ENCODE measurements at regions not wholly inside any gene's neighbourhood (a gene's known extent, or its start where the extent isn't known, plus 50 kb on each side); places are given as distances from the start of the nearest gene placed in this dataset.

- no peak for DNase-seq (ENCODE audit: low spot score)
These were observed 136.8 kb downstream of the RDH14 start for GRCh38 chr2:18423636-18424035.

- DNase-seq (ENCODE audit: low spot score) = no peak
These were observed 137.9 kb downstream of the RDH14 start for GRCh38 chr2:18422432-18423165.

DNA sequence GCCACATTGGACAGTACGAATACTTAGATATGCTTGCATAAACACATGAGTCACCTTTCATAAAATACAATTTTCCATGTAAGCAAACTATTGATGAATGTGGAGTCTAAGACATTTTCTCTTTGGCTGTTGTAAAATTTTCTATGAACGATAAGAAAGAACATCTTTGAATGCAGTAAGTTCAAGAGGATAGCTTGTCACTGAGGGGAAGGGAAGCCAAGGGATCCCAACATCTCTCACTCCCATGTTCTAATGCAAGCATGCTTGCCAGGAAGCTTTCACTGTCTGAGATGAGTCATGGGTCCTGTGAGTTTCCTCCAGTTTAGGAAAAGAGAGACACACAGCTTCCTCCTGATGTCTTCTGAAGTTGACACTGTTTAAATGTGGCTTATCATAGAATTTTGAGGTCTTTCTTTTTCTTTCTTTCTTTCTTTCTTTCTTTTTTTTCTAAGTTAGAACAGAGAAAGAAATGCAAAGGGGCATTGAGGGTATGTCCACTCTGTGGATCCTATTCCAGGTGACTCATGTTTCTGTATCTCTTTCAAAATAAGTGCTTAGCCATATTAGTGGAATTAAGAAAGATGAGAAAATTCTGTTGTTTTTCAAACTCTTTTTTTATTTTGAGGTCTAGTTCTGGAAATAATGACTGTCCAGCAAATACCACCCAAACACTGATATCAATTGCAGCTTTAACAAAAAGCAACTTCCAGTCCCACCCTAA, 146.6 kb downstream of the RDH14 start:
- no peak for DNase-seq (ENCODE audit: low spot score)

- no peak for DNase-seq (ENCODE audit: low spot score)
These were observed 147.3 kb downstream of the RDH14 start for GRCh38 chr2:18412980-18413675.

- DNase-seq (ENCODE audit: low spot score) = no peak
These were observed 148.8 kb downstream of the RDH14 start for GRCh38 chr2:18411626-18412025.

DNA sequence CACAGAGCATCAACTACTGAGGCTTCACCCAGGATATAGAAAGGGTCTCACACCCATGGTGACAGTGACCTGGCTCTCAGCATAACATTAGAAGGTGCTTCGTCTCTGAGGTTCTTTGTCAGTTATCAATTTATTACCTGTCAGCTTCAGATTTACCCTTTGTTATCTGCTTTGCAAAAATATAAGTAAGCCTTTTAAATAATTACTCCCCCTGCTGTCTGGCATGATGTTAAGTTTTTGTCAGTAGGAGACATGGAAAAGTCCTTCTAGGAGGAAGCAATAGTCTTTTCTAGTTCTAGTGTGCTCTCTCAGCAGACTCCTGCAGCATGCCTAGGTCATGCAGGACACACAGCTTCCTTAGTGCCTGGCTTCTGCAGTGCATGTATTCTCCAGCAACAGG, 149.9 kb downstream of the RDH14 start:
- DNase-seq (ENCODE audit: low spot score) = no peak

DNA sequence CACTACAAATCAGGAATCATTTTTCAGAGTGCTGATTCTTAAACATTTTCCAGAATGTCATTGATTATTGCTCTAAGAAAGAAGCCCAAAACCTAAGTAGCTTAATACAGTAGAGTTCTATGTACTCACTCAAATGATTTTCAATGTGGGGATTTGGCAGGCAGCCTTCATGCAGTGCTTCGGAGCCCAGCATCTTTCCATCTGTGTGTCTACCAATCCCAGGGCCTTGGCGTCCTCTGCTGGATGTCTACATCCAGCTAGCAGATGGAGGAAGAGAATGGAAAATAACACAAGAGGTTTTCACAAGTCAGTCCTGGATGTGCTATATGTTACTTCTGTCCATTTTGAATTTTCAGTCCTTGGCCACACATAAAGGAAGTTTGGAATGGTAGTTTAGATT, 151.8 kb downstream of the RDH14 start:
- no peak for DNase-seq (ENCODE audit: low spot score)

DNA sequence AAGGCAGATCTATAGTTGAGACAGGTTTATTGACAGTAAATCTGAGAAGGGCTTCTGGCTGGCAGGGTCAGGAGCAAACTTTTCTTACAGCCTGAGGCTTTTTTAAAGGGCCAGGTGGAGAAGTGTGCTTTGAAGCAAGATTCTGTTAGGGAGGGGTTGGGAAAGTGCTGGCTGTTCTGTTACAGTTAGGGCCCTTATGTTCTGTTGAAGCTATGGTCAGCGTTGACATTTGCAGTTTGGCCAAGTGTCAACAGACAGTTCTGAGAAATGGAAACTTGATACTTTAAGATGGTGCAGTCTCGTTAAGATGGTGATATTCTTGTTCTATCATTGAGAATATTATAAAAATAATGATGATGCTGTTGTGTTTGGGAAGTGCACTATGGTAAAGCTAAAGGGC, 154.2 kb downstream of the RDH14 start:
- no peak for DNase-seq (ENCODE audit: low spot score)

DNA sequence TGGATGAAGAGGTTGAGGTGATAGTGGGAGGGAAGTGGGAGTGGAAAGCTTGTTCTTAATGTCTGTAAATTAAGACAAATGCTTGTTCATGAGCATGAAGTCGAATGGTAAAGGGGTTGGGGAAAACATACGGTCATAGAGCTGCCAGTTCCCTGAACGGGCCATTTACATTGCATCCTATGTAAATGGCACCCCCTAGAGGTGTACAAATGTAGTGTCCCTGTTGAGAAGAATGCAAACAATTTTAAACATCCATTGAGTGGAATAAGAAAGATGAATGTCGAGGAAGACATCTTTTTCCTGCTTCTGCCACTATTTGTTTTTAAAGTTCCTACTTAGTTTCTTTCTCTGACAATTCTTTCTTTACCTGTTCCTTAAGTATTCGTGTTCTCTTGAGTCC, 155.7 kb downstream of the RDH14 start:
- no peak for DNase-seq (ENCODE audit: low spot score)

DNA sequence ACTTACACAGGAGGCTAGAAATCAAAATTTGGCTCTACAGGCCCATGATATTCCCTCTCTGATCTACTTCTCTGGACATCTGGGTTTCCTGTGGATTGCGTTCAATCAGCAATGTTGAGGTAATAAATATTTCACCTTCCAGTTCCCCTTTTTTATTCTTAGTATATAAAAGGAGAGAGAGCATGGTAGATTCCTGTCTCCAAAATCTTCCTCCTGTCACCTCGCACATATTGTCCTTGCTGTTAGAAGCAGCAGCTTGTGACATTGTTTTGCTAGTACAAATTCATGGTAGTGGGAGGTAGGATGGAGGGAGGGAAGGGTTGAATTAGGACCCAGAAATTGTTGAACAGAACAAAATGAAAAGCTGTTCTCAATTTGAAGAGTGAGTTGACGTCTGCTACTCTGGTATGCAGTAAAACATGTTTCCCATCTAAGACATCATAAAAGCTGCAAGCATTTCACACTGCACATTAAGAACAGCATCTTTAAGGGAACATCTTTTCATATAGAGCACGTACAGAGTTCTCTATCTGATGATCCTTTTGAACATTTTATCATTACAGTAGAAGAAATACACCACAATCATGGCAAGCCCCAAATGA, 156.4 kb downstream of the RDH14 start:
- no peak for DNase-seq (ENCODE audit: low spot score)

DNA sequence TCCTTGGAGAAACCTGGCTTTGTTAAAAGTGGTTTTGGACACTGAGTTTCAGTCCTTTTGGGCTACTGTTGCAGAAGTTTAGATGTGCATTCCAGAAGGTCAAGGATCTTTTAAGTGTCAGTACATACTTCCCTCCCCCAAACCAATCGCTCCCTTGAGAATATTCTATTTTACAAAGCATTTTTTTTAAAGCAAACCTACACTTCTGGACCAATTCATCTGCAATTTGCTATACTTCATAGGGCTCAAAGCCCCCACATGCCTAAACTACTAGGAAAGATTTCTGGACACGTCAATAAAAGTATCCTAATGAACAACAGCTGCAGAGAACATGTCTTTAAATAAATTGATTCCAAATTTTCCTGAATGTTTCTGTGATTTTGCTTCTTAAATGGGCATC, 157.6 kb downstream of the RDH14 start:
- DNase-seq (ENCODE audit: low spot score) = no peak

DNA sequence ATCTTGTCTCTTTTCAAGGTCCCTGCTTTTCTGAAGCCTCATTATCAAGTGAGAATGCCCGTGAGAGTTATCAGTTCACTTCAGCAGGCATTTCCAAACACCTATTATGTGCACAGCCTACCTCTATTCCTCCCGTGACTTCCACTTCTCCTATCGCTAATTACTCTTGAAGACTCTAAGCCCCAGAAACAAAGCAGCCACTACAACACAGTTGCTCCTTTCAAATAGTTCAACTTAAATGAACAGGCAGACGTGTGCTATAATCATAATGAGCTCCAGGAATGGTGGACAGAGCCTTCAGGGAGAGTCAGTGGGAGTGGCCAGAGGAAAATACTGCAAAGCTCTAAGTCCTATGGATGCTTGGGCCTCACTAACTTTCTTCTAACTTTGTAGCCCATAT, 159.0 kb downstream of the RDH14 start:
- DNase-seq (ENCODE audit: low spot score) = no peak

GRCh38 chr2:18399601-18400000, 160.9 kb downstream of the RDH14 start:
- DNase-seq (ENCODE audit: low spot score) = no peak

DNA sequence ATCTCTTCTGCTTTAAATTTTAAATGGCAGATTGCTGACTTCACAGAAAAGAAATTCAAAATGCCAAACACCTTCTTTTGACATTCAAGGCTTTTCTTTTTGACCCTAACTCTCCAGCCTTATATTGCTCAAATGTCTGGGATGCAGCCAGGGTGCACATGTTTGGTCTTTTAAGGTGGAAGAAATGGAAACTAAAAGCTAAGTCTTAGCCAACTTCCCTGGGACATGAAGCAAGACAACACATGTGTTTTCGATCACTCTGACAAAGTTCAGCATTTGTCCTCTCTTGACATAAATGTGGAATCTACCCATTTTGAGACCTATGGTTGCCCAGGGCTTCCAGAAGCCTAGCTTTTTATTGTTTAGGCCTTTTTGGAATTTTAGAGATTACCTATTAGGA, 161.6 kb downstream of the RDH14 start:
- no peak for DNase-seq (ENCODE audit: low spot score)

DNA sequence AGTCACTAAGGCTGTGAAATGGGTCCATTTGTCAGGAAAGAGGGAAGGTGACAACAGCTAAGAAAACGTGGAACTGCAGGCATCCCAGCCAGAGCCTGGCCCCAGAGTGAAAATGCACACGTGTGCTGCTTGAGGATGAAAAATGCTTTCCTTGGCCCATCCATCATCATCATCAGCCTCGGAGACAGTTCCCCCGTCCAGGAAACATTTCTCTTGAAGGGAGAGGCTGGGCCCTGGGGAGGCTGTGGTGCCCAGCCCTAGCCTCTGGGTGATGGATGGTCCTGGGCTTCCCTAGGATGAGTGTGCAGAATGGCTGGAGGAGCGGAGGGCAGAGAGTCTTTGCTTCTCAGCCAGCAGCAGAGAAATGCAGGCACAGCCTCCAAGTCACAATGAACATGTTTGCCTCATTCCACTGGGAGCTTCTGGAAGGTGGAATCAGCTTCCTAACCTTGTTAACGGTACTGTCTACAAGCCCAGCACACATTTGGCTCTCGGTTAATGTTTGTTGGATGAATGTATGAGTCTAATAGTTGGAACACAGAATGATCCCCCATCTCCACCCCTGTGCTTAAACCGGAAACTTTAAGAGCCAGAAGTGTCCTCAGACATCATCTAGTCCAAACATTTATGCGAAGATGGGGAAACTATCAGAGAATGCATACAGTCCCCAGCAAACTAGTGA, 164.0 kb downstream of the RDH14 start:
- DNase-seq (ENCODE audit: low spot score) = no peak

GRCh38 chr2:18395555-18395954, 164.9 kb downstream of the RDH14 start:
- no peak for DNase-seq (ENCODE audit: low spot score)

- peak; percentile 63 for DNase-seq (ENCODE audit: low spot score)
These were observed 172.8 kb downstream of the RDH14 start for GRCh38 chr2:18387441-18388206.

DNA sequence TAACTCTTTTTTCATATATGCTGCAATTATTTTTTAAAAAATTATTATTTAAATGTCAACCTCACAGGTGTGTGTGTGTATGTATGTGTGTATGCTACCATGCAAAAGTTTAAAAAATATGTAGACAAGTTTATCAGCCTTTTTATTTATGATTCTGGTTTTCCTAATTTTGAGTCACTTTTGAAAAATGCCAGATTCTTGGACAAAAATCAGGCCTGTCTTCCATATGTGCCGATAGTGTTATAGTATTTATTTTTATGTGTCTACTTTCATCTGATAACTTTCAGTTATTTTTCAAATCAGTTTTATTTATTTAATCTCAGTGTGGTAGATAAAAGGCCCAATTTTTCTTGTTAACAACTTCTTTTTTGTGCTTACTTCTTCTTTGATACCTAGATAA, 176.2 kb downstream of the RDH14 start:
- DNase-seq (ENCODE audit: low spot score) = no peak

DNA sequence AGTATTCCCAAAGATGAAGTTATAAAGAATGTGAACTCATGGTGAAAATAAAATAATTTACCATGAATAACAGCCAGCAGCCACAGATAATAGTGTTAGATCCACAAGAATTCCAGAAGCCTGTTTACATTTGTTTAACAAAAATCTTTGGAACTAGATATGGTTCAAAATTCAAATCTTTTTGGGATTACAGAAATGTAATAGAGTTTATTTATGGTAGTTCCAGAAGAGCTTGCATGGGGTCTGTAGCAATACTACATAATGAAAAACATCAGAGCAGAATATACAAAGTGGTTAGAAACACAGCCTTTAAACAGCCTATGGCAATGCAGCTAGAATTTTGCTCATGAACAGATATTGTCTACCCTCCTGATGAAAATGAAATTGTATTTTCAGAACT, 179.1 kb downstream of the RDH14 start:
- DNase-seq (ENCODE audit: low spot score) = no peak

GRCh38 chr2:18380321-18380720, 180.1 kb downstream of the RDH14 start:
- no peak for DNase-seq (ENCODE audit: low spot score)

DNA sequence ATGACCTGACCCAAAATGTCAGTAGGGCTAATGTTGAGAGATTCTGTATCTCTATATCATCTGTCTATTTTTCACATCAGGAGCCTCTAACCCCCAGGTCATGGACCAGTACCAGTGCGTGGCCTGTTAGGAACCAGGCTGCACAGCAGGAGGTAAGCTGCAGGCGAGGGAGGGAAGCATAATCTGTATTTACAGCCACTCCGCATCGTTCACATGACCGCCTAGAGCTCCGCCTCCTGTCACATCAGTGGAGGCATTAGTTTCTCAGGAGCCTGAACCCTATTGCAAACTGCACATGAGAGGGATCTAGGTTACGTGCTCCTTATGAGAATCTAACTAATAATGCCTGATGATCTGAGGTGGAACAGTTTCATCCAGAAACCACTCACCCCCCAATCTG, 180.6 kb downstream of the RDH14 start:
- DNase-seq (ENCODE audit: low spot score) = no peak

Data from hematopoietic multipotent progenitor cell treated with erythropoietin and hydrocortisone succinate and interleukin-3 and kit ligand, for 17 days (in vitro differentiated cells).